Activated B cell treated with CpG ODN at 0.5 μM for 24 hours (primary cell): ENCODE measurements at regions not wholly inside any gene's neighbourhood (a gene's known extent, or its start where the extent isn't known, plus 50 kb on each side); places are given as distances from the start of the nearest gene placed in this dataset.
"Not testable (repeated sequence)": the region's sequence is repeated elsewhere in the genome, so short reads cannot be mapped to it uniquely, and the experiment has no call there.

Experiments used
- ATAC-seq: fragments of 200-7000 bp; cut with Tn5 transposase; one replicate; pipeline ENCODE4 v1.10.0; 2021; ENCODE audit warnings: low read depth, mild to moderate bottlenecking, moderate library complexity
- CTCF ChIA-PET: fragments of 350-600 bp; sonication (Branson Sonifier 250); formaldehyde crosslinking; loops from one replicate; lab custom pipeline; 2021; ENCODE audit warnings: antibody characterized with exemption; lab: Charles Lee
- POLR2A ChIA-PET: fragments of 350-600 bp; sonication (Branson Sonifier 250); formaldehyde crosslinking; loops from one replicate; lab custom pipeline; 2021; ENCODE audit warnings: antibody characterized with exemption; lab: Charles Lee
- DNase-seq: peaks from one replicate; pipeline ENCODE4 v3.0.0; 2022
- H3K27ac Mint-ChIP-seq: one replicate; pipeline ENCODE4 v1.8.0; 2020; ENCODE audit warnings: mixed read lengths
- H3K27me3 Mint-ChIP-seq: one replicate; pipeline ENCODE4 v1.8.0; 2021; ENCODE audit warnings: mixed read lengths
- H3K36me3 Mint-ChIP-seq: one replicate; pipeline ENCODE4 v1.8.0; 2021; ENCODE audit warnings: low read depth, mixed read lengths
- H3K4me1 Mint-ChIP-seq: one replicate; pipeline ENCODE4 v1.8.0; 2021; ENCODE audit warnings: mixed read lengths
- H3K4me3 Mint-ChIP-seq: one replicate; pipeline ENCODE4 v1.8.0; 2020; ENCODE audit warnings: mild to moderate bottlenecking, mixed read lengths
- H3K9me3 Mint-ChIP-seq: one replicate; pipeline ENCODE4 v1.8.0; 2020; ENCODE audit warnings: mixed read lengths
- intact Hi-C: fragments of 100-400 bp; cut with micrococcal nuclease; formaldehyde crosslinking; loops from one replicate; pipeline ENCODE4 v1.15.1; 2024
- TF ChIP-seq, protein P1 (sequence below): fragments of 200-600 bp; IDR thresholded peaks from one replicate; pipeline ENCODE4 v1.8.0; 2022; ENCODE audit warnings: antibody characterized with exemption, mild to moderate bottlenecking

DNA sequence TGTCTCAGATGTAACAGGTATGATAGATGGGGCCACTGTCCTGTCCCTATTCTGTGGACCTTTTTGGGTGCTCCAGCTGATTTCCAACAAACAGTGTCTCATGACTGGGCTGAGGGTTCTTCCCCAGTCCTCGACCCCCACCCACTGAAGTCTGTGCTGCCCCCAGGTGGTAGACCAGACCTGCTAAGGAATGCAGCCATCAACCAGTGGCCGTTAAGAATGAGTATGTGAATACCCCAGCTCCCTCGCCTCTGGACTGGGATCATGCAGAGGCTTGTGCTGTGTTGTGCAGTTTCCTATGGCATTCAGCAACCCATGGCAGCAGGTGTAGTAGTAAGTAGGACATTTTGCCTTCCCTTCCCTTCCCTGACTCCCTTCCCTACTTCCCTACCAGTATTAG lies 183.1 kb upstream of the KAZN start:
- intact Hi-C loops, result no loop called here
- no peak overlapping the region for H3K4me3 Mint-ChIP-seq
- no peak for ATAC-seq
- H3K9me3 Mint-ChIP-seq, result no peaks in the 10 kb centered on the region
- ChIA-PET POLR2A (no interaction called here), CTCF (no interaction called here)
- DNase-seq, result no peak
- H3K36me3 Mint-ChIP-seq, result no peaks in the 10 kb centered on the region
- H3K27me3 Mint-ChIP-seq, result peaks cover 4% of the 10 kb centered on the region
- H3K4me1 Mint-ChIP-seq, result no peaks in the 10 kb centered on the region
- no peak overlapping the region for H3K27ac Mint-ChIP-seq
- TF ChIP-seq, protein P1, sequence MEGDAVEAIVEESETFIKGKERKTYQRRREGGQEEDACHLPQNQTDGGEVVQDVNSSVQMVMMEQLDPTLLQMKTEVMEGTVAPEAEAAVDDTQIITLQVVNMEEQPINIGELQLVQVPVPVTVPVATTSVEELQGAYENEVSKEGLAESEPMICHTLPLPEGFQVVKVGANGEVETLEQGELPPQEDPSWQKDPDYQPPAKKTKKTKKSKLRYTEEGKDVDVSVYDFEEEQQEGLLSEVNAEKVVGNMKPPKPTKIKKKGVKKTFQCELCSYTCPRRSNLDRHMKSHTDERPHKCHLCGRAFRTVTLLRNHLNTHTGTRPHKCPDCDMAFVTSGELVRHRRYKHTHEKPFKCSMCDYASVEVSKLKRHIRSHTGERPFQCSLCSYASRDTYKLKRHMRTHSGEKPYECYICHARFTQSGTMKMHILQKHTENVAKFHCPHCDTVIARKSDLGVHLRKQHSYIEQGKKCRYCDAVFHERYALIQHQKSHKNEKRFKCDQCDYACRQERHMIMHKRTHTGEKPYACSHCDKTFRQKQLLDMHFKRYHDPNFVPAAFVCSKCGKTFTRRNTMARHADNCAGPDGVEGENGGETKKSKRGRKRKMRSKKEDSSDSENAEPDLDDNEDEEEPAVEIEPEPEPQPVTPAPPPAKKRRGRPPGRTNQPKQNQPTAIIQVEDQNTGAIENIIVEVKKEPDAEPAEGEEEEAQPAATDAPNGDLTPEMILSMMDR, result no peak

DNA sequence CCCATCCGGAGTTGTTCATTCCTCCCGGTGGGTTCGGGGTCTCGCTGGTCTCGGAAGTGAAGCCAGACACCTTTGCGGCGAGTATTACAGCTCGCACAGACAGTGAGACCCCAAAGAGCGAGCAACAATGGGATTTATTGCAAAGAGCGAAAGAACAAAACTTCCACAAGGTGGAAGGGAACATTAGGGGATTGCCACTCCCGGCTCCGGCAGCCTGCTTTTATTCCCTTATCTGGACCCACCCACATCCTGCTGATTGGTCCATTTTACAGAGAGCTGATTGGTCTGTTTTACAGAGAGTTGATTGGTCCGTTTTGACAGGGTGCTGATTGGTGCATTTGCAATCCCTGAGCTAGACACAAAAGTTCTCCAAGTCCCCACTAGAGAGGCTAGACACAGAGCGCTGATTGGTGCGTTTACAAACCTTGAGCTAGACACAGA lies 178.7 kb upstream of the KAZN start:
- H3K4me3 Mint-ChIP-seq, intact Hi-C loops, H3K4me1 Mint-ChIP-seq, ATAC-seq, H3K27ac Mint-ChIP-seq, CTCF ChIA-PET, H3K27me3 Mint-ChIP-seq, DNase-seq, H3K9me3 Mint-ChIP-seq, POLR2A ChIA-PET, H3K36me3 Mint-ChIP-seq: not testable (repeated sequence)

DNA sequence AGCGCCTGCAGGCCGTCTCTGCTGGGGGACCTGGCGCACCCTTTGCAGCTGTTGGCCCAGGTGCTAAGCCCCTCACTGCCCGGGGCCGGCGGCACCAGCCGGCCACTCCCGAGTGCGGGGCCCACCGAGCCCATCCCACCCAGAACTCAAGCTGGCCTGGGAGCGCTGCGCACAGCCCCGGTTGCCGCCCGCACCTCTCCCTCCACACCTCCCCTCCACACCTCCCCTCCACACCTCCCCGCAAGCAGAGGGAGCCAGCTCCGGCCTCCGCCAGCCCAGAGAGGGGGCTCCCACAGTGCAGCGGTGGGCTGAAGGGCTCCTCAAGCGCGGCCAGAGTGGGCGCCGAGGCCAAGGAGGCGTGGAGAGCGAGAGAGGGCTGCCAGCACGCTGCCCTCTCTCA lies 177.8 kb upstream of the KAZN start:
- intact Hi-C loops, result no loop called here
- ChIA-PET POLR2A (no interaction called here), CTCF (no interaction called here)
- TF ChIP-seq, protein P1, result no peak
- H3K4me3 Mint-ChIP-seq, result no peak overlapping the region
- H3K27ac Mint-ChIP-seq, result no peak overlapping the region
- ATAC-seq (no peak), DNase-seq (no peak)
- H3K9me3 Mint-ChIP-seq, result no peaks in the 10 kb centered on the region
- no peaks in the 10 kb centered on the region for H3K4me1 Mint-ChIP-seq
- H3K27me3 Mint-ChIP-seq, result no peaks in the 10 kb centered on the region
- H3K36me3 Mint-ChIP-seq, result no peaks in the 10 kb centered on the region

DNA sequence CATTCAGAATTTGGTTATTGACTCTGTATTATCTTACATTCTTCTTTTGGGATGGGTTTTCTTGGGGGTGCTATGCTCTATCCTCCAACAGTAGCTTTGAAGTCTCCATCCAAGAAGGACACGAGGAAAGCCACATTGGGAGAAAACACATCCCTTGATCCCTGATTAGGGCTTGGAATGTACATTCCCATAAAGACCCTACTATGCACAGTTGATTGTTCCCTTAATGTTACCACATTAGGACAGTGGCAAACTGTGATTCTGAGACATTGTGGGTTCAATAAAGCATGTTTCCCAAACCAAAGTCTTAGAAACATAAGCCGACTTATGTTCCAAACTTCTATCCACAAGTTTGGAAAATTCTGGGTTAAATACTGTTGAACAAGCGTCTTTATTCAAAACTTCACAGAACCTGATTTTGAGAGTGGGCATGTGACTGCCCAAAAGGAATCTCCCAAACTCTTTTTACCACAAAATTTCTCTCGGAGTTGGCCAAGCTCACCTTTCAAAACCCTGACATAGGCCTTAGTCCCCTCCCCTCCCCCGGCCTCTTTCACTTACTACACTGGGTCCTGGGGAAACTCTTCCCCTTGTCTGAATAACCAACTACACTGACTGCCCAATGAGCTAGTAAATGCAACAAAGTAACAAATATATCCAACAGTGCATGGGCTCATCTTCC lies 177.0 kb upstream of the KAZN start:
- DNase-seq, result no peak
- Mint-ChIP-seq H3K27ac (no peak overlapping the region), H3K4me1 (no peaks in the 10 kb centered on the region), H3K36me3 (no peaks in the 10 kb centered on the region), H3K9me3 (no peaks in the 10 kb centered on the region), H3K4me3 (no peak overlapping the region), H3K27me3 (no peaks in the 10 kb centered on the region)
- TF ChIP-seq, protein P1, result no peak
- intact Hi-C loops, result no loop called here
- ATAC-seq, result no peak
- POLR2A ChIA-PET, result no interaction called here
- CTCF ChIA-PET, result no interaction called here

DNA sequence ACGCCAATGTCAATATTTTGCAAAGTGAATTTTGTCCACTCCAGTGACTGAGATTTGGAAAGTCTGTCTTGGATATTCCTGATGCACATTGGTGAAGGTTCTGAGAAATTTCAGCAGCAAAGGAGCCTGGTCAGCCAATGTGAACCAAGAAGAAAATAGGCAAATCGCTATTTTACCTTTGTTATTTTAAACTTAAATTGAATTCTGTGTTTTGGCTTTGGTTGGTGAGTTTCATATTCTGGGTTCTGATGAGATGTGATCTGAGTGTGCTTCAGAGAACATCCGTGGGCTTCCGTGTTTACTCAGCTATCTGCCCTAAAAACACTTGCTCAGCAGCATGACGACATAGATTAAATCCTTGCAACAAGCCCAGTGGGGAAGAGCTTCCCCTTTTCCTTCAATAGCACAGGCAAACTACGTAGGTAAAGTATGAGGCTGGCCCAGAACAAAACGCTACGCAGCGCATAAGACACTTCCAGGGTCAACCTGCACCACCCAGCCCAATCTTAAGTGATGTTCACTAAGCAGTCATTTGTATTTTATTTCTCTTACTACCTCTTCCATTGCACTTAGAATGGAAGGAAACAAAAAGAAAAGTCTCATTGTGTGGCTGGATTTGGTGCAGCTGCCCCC lies 176.4 kb upstream of the KAZN start:
- no peaks in the 10 kb centered on the region for H3K9me3 Mint-ChIP-seq
- no peaks in the 10 kb centered on the region for H3K27me3 Mint-ChIP-seq
- H3K4me3 Mint-ChIP-seq, result no peak overlapping the region
- ATAC-seq (no peak), DNase-seq (no peak)
- ChIA-PET POLR2A (no interaction called here), CTCF (no interaction called here)
- no peaks in the 10 kb centered on the region for H3K36me3 Mint-ChIP-seq
- no peak overlapping the region for H3K27ac Mint-ChIP-seq
- no peaks in the 10 kb centered on the region for H3K4me1 Mint-ChIP-seq
- TF ChIP-seq, protein P1, result no peak
- intact Hi-C loops, result no loop called here
